Memory B cell (primary cell): ENCODE measurements at regions not wholly inside any gene's neighbourhood (a gene's known extent, or its start where the extent isn't known, plus 50 kb on each side); places are given as distances from the start of the nearest gene placed in this dataset.

Experiments used
- ATAC-seq: fragments of 150-1000 bp; cut with Tn5 transposase; 2 replicates; pipeline ENCODE4 v1.10.0; 2021; ENCODE audit warnings: low read depth, mild to moderate bottlenecking, moderate library complexity
- DNase-seq, 2 donors: peaks; one replicate each; pipeline ENCODE4 v3.0.0; 2022; ENCODE audit warnings: low spot score in 2 of 2
- H3K27ac Mint-ChIP-seq: one replicate; pipeline ENCODE4 v1.8.0; 2022; ENCODE audit warnings: mild to moderate bottlenecking, moderate library complexity, mixed read lengths
- H3K27me3 Mint-ChIP-seq: one replicate; pipeline ENCODE4 v1.8.0; 2022; ENCODE audit warnings: mixed read lengths
- H3K36me3 Mint-ChIP-seq: one replicate; pipeline ENCODE4 v1.8.0; 2022; ENCODE audit warnings: mild to moderate bottlenecking, mixed read lengths
- H3K4me1 Mint-ChIP-seq: one replicate; pipeline ENCODE4 v1.8.0; 2022; ENCODE audit warnings: mixed read lengths
- H3K4me3 Mint-ChIP-seq: one replicate; pipeline ENCODE4 v1.8.0; 2022; ENCODE audit warnings: mild to moderate bottlenecking, moderate library complexity, mixed read lengths
- H3K9me3 Mint-ChIP-seq: one replicate; pipeline ENCODE4 v1.8.0; 2022; ENCODE audit warnings: mixed read lengths

DNA sequence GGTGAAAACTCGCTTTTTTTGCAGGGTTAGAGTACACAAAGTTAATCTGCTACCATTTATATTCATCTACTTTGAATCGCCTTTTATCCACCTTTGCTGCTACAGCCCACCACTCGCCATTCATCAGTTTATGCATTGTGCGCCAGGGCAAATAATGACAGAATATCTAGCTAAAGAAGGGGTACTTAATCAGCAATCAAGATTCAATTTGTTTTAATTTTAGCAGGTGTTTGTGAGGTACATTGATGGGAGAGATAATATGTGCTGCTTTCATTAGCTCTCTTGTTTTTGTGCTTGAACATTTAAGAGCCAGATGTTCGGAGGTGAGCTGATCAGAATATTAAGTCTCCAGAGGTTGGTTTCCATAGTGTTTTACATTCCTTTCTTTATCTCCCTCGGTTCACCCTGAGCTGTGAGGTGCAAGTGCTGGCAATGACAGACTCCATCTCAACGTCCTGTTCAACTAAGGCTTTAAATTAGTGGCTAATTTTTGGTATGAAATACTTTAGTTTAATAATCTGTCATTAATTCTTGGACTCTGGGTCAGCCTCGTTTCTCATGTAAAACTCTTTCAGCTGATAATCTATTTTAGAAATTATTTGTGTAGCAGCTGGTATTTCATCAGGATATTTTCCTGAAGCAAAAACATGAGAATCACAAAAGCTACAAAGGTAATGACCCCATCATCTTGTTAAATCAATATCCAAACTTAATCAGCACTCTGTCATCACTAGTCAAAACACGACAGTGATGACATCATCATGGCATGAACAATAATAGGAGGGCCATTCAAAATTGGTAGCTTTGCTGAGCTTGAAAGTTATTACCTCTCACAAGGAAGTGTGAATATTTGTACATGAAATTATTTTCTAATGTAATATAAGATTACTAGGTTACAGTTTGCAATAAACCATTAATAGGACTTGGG lies 479.9 kb upstream of the FANCL start:
- no peaks in the 10 kb centered on the region for H3K9me3 Mint-ChIP-seq

DNA sequence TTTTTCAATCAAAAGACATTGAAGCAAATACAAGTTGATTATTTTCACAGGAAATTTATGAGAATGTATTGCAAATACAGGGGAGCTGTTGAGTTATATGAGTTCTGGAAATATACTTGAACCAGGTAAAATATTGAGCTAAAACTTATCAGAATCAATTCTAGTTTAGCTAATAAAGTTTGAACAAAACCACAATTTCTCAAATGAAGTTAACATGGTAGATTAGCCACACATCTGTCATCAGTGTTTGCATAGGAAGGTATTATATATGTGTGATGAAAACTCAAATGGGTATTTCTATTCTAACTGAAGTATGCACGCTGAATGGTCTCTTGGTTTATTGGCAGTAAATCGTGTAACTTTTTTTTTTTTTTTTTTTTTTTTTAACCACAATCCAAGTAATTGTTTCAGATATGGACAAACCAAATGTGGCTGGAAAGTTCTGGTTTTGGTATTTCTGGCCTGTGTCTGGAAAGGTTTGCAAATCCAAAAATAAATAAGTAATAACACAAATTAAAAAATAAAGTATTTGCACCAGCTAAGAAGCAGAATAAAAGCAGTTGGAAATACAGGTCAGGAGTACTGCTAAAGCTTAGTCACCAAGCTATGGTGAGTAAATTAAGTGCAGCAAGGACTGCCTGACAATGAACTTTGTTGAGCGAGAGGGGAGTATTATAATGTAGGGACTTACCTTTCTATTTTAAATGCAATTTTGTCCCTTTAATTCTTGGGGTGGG lies 479.1 kb upstream of the FANCL start:
- no peak overlapping the region for H3K27ac Mint-ChIP-seq
- ATAC-seq = no peak
- peaks cover 6% of the 10 kb centered on the region for H3K27me3 Mint-ChIP-seq

More for the DNA sequence above, 479.9 kb upstream of the FANCL start:
- no peak for ATAC-seq
- Mint-ChIP-seq H3K4me3 (no peak overlapping the region), H3K27ac (no peak overlapping the region), H3K27me3 (peaks cover 6% of the 10 kb centered on the region), H3K36me3 (no peaks in the 10 kb centered on the region), H3K4me1 (no peaks in the 10 kb centered on the region)
- DNase-seq = no peak

DNA sequence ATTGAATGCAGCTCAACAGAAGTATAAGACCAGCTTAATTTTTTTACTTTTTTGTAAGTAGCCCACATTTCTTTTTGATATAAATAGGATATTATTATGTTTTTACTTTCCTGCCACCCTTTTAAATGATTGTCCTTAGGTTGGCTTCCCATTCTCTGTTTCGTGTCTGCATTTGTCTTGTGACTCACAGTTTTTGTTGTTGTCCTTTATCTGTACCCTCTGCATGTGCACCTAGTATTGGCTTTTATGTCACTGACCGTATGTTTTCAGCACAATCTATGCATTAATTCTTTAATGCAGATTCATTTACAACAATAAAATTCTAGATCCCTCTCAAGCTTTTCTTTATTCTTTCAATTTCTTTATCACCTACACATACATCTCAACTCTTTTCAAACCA lies 474.2 kb upstream of the FANCL start:
- Mint-ChIP-seq H3K4me3 (no peak overlapping the region), H3K27me3 (peaks cover 3% of the 10 kb centered on the region), H3K27ac (no peak overlapping the region), H3K9me3 (no peaks in the 10 kb centered on the region), H3K36me3 (no peaks in the 10 kb centered on the region), H3K4me1 (no peaks in the 10 kb centered on the region)
- no peak for ATAC-seq
- no peak for DNase-seq

More for the DNA sequence above, 479.1 kb upstream of the FANCL start:
- Mint-ChIP-seq H3K4me1 (no peaks in the 10 kb centered on the region), H3K9me3 (no peaks in the 10 kb centered on the region), H3K4me3 (no peak overlapping the region), H3K36me3 (no peaks in the 10 kb centered on the region)
- DNase-seq = no peak

DNA sequence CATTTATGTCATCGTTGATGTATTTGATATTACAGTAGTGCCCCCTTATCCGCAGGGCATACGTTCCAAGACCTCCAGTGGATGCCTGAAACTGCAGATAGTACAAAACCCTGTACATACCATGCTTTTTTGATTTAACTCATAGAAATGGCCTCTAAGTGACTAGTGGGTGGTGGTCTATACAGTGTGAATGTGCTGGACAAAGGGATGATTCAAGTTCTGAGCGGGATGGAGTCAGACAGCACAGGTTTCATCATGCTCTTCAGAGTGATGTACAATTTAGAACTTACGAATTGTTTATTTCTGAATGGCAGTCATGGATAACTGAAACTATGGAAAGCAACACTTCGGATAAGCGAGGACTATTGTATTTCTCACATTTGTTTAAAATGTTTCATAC lies 473.1 kb upstream of the FANCL start:
- Mint-ChIP-seq H3K27me3 (peaks cover 2% of the 10 kb centered on the region), H3K4me1 (peaks cover 3% of the 10 kb centered on the region), H3K27ac (no peak overlapping the region), H3K36me3 (no peaks in the 10 kb centered on the region), H3K4me3 (no peak overlapping the region), H3K9me3 (no peaks in the 10 kb centered on the region)
- no peak for DNase-seq
- no peak for ATAC-seq

DNA sequence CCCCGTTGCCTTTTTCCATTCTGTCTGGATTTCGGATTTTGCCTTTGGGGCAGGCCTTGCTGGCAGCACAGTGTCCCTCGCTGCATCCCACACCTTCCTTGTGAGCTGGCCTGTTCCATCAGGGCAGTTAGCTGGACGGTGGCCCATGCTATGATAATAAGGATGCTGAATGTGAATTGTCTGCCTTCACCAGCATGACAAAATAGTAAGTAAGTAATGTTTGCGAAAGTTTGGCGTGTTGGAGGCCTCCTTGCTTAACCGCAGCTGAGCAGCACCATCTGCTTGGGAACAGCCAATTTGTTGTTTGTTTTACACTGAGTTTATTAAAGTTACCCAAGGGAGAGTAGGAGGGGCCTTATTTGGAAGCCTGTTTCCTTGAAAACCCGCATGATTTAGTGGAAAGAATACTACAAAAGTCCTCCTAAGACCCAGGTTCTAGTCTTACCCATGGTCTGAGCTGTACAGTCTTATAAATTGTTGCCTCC lies 469.7 kb upstream of the FANCL start:
- Mint-ChIP-seq H3K4me3 (no peak overlapping the region), H3K27ac (no peak overlapping the region), H3K4me1 (peaks cover 4% of the 10 kb centered on the region), H3K27me3 (peaks cover 5% of the 10 kb centered on the region), H3K36me3 (no peaks in the 10 kb centered on the region), H3K9me3 (no peaks in the 10 kb centered on the region)
- DNase-seq = no peak
- no peak for ATAC-seq

DNA sequence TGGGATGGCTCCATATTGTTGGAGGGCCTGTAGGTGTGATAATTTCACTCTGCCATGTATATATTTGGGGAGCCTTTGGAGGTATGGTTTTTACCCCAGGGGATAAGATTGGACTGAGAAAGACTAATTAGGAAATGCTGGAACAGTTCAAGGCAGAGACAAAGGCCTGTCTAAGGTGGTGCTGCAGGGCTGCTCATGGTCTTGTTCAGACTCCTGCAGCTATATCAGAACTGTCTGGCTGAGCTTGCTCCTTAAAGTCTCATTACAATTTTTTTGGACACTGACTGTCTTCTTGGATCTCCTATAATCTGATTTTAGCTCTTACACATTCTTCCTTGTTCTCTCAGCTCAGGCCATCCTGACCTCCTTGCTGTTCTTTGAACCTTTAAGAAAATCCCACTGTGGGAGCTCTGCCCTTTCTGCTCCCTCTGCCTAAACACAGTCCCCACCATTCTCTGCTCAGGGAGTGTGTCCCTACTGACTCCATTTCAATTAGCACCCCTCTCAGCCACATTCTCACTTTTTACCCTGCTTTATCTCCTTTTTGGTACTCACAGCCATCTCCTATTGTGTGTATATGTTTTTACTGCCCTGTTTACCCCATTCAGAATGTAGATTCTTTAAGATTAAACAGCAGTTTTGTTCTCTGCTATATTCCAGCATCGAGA lies 468.7 kb upstream of the FANCL start:
- DNase-seq (no peak), ATAC-seq (no peak)
- H3K27ac Mint-ChIP-seq = no peak overlapping the region
- no peak overlapping the region for H3K4me3 Mint-ChIP-seq
- no peaks in the 10 kb centered on the region for H3K9me3 Mint-ChIP-seq
- H3K4me1 Mint-ChIP-seq = peaks cover 4% of the 10 kb centered on the region
- peaks cover 5% of the 10 kb centered on the region for H3K27me3 Mint-ChIP-seq
- no peaks in the 10 kb centered on the region for H3K36me3 Mint-ChIP-seq

DNA sequence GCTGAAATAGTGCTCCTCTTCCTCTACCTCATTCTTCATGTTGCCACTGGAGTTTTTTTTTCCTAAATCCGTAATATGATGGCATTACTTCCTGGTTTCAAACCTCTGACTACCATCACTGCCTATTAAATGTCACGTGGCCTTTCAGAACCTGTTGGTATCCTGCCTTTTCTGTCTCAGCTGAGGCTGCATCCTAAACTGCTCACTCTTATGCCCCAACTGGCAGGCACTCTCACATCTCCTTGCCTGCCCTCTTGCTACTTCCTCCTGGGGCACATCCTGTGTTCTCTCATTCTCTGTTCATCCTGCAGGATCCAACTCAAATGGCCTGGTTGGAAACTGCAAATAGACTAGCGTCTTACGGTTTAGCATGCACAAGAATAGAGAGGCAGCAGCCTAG lies 468.1 kb upstream of the FANCL start:
- no peak overlapping the region for H3K27ac Mint-ChIP-seq
- H3K4me1 Mint-ChIP-seq = peaks cover 4% of the 10 kb centered on the region
- H3K9me3 Mint-ChIP-seq = no peaks in the 10 kb centered on the region
- no peak for ATAC-seq
- DNase-seq = no peak
- H3K27me3 Mint-ChIP-seq = peaks cover 5% of the 10 kb centered on the region
- no peak overlapping the region for H3K4me3 Mint-ChIP-seq
- H3K36me3 Mint-ChIP-seq = no peaks in the 10 kb centered on the region

GRCh38 chr2:58708565-58708964 lies 467.4 kb upstream of the FANCL start:
- Mint-ChIP-seq H3K4me1 (peaks cover 4% of the 10 kb centered on the region), H3K27ac (no peak overlapping the region), H3K36me3 (no peaks in the 10 kb centered on the region), H3K9me3 (no peaks in the 10 kb centered on the region), H3K4me3 (no peak overlapping the region), H3K27me3 (peaks cover 5% of the 10 kb centered on the region)
- ATAC-seq (no peak), DNase-seq (no peak)

DNA sequence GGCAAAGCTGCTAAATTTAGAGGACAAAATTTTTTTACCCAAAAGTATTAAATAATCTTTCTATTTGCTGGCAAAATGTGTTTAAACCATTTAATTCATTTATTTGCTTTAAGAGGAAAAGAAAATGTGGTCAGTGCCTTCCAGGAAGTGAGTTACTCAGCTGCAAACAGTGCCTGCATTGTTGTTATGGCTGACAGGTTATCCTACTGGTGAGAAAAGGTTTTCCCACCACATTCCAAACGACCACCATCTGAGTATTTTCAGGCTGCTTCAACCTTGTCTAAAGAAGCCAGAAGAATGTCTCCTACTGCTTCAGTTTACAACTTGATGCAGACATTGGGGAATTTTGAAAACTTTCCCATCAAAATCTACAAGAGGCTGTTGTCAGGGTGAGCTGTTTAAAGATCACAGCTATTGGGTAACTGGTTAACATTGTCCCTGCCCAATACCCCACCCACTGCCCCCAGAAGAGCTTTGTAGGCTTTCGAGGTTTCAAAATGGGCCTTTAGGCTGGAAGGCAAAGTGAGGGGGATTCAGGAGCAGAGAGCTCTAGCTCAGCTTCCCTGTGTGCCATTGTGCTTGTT lies 461.3 kb upstream of the FANCL start:
- H3K27ac Mint-ChIP-seq = no peak overlapping the region
- no peak overlapping the region for H3K4me3 Mint-ChIP-seq
- peaks cover 9% of the 10 kb centered on the region for H3K27me3 Mint-ChIP-seq
- ATAC-seq (no peak), DNase-seq (no peak)
- no peaks in the 10 kb centered on the region for H3K4me1 Mint-ChIP-seq
- no peaks in the 10 kb centered on the region for H3K36me3 Mint-ChIP-seq
- H3K9me3 Mint-ChIP-seq = no peaks in the 10 kb centered on the region

GRCh38 chr2:58701688-58702301 lies 460.7 kb upstream of the FANCL start:
- no peaks in the 10 kb centered on the region for H3K36me3 Mint-ChIP-seq
- H3K27ac Mint-ChIP-seq = no peak overlapping the region
- peaks cover 9% of the 10 kb centered on the region for H3K27me3 Mint-ChIP-seq
- no peak overlapping the region for H3K4me3 Mint-ChIP-seq
- no peaks in the 10 kb centered on the region for H3K9me3 Mint-ChIP-seq
- DNase-seq = no peak
- peak; percentile 55 for ATAC-seq
- no peaks in the 10 kb centered on the region for H3K4me1 Mint-ChIP-seq

DNA sequence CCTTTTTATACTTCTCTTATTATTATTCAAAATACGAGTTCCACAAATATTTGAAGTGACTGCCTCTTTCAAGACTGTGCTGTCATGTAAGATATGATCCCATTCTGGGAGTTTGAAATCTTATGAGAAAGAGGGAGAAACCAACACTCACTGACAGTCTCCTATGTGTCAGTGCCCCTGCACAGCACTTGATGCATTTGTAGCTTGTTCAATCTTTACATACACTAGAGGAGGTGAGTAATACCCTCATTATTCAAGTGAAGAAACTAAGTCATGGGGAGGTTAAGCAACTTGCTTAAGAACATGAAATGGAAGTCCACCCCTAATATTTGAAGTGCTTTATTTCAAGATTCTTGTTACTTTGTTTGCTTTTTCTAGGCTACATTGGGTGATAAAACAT lies 459.5 kb upstream of the FANCL start:
- Mint-ChIP-seq H3K36me3 (no peaks in the 10 kb centered on the region), H3K9me3 (no peaks in the 10 kb centered on the region), H3K27me3 (peaks cover 6% of the 10 kb centered on the region), H3K27ac (no peak overlapping the region), H3K4me3 (no peak overlapping the region), H3K4me1 (no peaks in the 10 kb centered on the region)
- no peak for DNase-seq
- ATAC-seq = no peak

GRCh38 chr2:58699411-58699810 lies 458.3 kb upstream of the FANCL start:
- no peaks in the 10 kb centered on the region for H3K36me3 Mint-ChIP-seq
- no peak overlapping the region for H3K4me3 Mint-ChIP-seq
- H3K27ac Mint-ChIP-seq = no peak overlapping the region
- no peaks in the 10 kb centered on the region for H3K4me1 Mint-ChIP-seq
- DNase-seq (no peak), ATAC-seq (no peak)
- no peaks in the 10 kb centered on the region for H3K9me3 Mint-ChIP-seq
- peaks cover 6% of the 10 kb centered on the region for H3K27me3 Mint-ChIP-seq

DNA sequence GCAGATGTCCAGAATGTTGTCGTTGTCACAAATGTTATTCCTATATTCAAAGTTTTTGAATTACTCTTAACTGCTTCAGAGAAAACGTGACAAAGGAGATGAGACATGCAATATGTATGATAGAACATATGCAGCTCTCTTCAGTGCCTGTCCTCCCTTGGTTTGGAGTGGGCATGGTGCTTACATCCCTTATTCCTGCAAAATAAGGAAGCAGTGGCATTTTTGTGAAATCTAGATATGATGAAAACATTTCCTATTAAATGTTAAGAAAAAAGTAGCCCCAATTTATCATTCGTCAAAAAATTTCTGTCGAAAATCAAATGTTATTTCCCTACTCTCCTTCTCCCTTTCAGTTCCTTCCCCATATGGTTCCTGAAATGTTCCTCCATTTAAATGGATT lies 457.5 kb upstream of the FANCL start:
- DNase-seq = no peak
- Mint-ChIP-seq H3K27ac (no peak overlapping the region), H3K36me3 (no peaks in the 10 kb centered on the region), H3K4me1 (no peaks in the 10 kb centered on the region), H3K27me3 (peaks cover 6% of the 10 kb centered on the region), H3K9me3 (no peaks in the 10 kb centered on the region), H3K4me3 (no peak overlapping the region)
- ATAC-seq = no peak
